ENCODE measurements at regions not wholly inside any gene's neighbourhood (a gene's known extent, or its start where the extent isn't known, plus 50 kb on each side); places are given as distances from the start of the nearest gene placed in this dataset.

DNA sequence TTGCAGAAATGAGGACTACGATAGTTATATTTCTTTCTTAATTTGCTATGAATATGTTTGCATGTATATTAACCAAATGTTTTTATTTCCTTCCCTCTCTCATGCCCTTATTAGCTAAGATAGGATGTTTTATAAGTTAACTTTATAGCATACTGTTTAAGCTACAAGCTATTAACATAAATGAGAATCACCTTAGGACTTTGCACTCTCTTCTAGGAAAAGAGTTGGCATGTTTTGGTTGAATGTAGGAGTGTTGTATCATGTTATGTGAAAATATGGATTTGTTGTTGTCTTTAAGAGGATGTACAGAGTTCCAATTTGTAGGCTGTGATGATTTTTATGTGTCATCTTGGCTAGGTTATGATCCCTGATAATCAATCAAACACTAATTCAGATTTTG lies 467.4 kb upstream of the SETBP1 start:
- no peak for DNase-seq (ENCODE audit: low spot score)
- TF ChIP-seq, protein P1, sequence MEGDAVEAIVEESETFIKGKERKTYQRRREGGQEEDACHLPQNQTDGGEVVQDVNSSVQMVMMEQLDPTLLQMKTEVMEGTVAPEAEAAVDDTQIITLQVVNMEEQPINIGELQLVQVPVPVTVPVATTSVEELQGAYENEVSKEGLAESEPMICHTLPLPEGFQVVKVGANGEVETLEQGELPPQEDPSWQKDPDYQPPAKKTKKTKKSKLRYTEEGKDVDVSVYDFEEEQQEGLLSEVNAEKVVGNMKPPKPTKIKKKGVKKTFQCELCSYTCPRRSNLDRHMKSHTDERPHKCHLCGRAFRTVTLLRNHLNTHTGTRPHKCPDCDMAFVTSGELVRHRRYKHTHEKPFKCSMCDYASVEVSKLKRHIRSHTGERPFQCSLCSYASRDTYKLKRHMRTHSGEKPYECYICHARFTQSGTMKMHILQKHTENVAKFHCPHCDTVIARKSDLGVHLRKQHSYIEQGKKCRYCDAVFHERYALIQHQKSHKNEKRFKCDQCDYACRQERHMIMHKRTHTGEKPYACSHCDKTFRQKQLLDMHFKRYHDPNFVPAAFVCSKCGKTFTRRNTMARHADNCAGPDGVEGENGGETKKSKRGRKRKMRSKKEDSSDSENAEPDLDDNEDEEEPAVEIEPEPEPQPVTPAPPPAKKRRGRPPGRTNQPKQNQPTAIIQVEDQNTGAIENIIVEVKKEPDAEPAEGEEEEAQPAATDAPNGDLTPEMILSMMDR (IDR thresholded peaks at IDR 0.05; ENCODE audit: borderline replicate concordance, control extremely low read depth, extremely low read depth, insufficient read depth, missing control alignments), result no peak
- in situ Hi-C loops (cut with MboI; ENCODE audit: low sequenced_read_pairs, unreplicated experiment), result no loop called here

DNA sequence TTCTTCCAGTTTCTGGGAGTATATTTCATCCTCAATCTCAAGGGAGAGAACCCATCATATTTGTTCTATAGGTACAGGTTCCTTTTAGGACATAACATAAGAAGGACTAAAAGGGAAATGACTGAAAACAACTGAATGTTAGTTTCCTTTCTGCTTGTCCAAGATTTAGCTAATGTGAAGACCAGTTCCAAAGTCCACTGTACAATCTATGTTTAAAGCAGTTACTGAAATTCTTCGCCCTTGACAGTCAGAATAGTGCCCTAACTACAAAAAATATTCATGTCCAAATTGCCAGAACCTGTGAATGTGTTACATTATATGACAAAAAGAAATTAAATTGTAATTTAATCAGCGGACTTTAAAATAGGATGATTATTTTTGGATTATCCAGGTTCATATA lies 466.3 kb upstream of the SETBP1 start:
- TF ChIP-seq, protein P1 (IDR thresholded peaks at IDR 0.05; ENCODE audit: borderline replicate concordance, control extremely low read depth, extremely low read depth, insufficient read depth, missing control alignments), result no peak
- in situ Hi-C loops (cut with MboI; ENCODE audit: low sequenced_read_pairs, unreplicated experiment), result no loop called here
- DNase-seq (ENCODE audit: low spot score), result no peak

DNA sequence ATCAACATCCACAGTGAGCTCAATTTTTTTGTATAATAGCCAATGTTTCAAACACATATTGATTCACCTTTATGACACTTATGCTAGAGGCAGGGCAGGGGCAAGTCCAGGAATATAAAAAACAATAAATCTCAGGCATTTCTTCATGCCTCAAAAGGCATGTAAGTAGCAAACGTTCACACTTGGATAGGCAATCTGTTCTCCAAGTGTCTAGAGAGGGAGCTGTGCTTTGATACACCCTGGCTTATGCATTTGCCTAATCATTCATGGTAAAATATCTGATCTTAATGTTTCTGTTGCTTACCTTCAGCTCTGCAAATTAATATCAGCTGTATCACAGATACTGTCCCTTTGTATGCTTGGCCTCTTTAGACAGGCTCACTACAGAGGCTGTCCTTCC lies 464.5 kb upstream of the SETBP1 start:
- in situ Hi-C loops (cut with MboI; ENCODE audit: low sequenced_read_pairs, unreplicated experiment), result no loop called here
- DNase-seq (ENCODE audit: low spot score), result no peak
- TF ChIP-seq, protein P1 (IDR thresholded peaks at IDR 0.05; ENCODE audit: borderline replicate concordance, control extremely low read depth, extremely low read depth, insufficient read depth, missing control alignments), result no peak

DNA sequence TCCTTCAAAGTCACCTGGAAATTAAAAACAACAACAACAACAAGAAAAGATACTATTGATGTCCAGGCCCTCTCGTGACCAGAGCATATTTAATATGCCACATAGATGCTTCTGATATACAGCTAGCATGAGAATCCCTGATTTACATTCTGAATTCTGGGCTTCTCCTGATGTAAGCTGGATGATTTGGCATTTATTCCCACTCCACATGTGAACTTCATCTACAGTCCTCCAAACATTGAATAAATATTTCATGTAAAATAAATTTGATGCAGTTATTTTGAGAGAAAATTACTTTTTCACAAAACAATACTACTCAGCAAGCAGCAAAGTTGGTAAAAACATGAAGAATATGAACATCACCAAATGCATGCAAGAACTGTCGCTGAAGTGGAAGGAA lies 453.2 kb upstream of the SETBP1 start:
- in situ Hi-C loops (cut with MboI; ENCODE audit: low sequenced_read_pairs, unreplicated experiment), result no loop called here
- no peak for DNase-seq (ENCODE audit: low spot score)
- TF ChIP-seq, protein P1 (IDR thresholded peaks at IDR 0.05; ENCODE audit: borderline replicate concordance, control extremely low read depth, extremely low read depth, insufficient read depth, missing control alignments), result no peak

DNA sequence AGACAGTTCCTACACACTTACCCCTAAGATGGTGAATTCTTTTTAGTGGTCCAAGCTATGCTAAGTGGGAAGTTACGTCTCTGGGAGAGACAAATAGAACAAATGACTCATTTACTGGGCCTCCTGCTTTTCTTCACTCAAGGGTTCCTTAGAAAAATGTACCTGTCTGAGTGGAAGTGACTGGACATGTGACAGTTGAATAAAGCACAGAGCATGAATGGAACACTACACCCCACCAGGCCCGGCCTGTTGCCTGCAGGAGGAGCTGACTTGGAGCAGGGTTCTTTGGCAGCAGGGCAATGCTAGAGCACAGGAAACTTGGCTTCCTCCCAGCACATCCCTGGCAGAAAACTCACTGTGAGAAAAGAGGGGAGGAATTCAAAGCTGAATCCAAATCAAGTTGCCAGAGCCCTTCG lies 451.0 kb upstream of the SETBP1 start:
- in situ Hi-C loops (cut with MboI; ENCODE audit: low sequenced_read_pairs, unreplicated experiment), result no loop called here
- TF ChIP-seq, protein P1 (IDR thresholded peaks at IDR 0.05; ENCODE audit: borderline replicate concordance, control extremely low read depth, extremely low read depth, insufficient read depth, missing control alignments), result no peak
- DNase-seq (ENCODE audit: low spot score), result no peak

DNA sequence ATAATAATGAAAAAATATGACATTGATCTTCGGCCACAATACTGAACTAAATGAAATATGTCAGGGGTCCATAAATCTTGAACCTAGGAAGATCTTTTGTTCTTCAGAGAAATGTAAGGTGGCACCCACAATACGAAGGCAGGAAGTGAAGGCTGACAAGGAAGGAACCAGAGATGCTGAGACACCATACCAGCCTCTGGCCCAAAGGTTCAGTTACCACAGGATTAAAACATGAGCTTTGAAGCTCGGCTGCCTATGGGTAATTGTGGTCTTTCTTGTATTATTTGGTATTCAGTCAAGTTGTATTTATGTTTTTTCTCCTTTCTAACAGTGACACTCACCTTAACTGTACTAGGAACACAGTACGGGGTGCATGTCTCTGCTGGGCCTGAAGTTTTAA lies 448.8 kb upstream of the SETBP1 start:
- in situ Hi-C loops (cut with MboI; ENCODE audit: low sequenced_read_pairs, unreplicated experiment), result no loop called here
- TF ChIP-seq, protein P1 (IDR thresholded peaks at IDR 0.05; ENCODE audit: borderline replicate concordance, control extremely low read depth, extremely low read depth, insufficient read depth, missing control alignments), result no peak
- DNase-seq (ENCODE audit: low spot score), result no peak

DNA sequence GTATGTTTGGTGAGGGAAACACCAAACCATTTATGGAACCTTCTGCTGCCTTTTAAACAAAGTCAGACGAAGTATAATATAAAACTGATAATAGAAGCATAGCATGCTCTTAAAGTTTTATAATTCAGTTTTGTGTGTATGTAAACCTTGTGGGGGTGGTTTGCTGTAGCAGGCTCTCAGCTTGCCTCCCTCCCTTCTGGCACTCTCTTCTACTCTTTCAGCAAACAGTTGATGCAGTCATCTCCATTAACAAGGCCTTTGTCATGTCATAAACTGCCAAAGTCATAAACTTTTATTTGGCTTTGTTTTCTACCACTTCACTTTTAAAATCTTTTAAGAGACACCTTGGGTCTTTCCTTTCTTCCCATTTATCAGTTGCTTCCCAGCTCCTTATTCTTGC lies 448.2 kb upstream of the SETBP1 start:
- in situ Hi-C loops (cut with MboI; ENCODE audit: low sequenced_read_pairs, unreplicated experiment), result no loop called here
- no peak for DNase-seq (ENCODE audit: low spot score)
- TF ChIP-seq, protein P1 (IDR thresholded peaks at IDR 0.05; ENCODE audit: borderline replicate concordance, control extremely low read depth, extremely low read depth, insufficient read depth, missing control alignments), result no peak
